ENCODE measurements at regions not wholly inside any gene's neighbourhood (a gene's known extent, or its start where the extent isn't known, plus 50 kb on each side); places are given as distances from the start of the nearest gene placed in this dataset.
"Not testable (repeated sequence)": the region's sequence is repeated elsewhere in the genome, so short reads cannot be mapped to it uniquely, and the experiment has no call there.

DNA sequence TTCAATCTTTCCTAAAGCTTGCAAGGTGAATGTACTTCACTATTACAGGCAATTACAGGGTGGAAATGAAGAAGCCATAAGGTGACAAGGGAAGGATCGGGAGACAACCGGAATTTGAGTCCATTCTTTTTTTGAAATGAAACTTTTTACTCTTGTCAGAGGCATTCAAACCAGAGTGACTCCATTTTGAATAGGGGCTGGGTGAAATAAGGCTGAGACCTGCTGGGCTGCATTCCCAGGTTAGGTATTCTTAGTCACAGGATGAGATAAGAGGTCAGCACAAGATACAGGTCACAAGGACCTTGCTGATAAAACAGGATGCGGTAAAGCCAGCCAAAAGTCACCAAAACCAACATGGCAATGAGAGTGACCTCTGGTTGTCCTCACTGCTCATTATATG, 363.3 kb downstream of the TYW1 start:
- no peak for DNase-seq (ENCODE audit: low spot score)

DNA sequence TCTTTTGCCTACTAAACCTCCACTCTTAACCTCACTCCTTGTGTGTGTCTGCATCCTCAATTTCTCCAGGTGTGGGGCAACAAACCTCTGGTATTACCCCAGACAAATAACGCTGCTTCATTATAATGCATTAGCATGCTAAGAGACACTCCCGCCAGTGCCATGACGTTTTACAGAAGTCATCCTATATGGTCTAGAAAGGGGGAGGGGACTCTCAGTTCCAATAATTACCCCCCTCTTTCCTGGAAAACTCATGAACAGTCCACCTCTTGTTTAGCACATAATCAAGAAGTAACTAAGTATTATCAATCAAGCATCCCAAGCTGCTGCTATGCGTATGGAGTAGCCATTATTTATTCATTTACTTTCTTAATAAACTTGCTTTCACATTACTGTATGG, 364.5 kb downstream of the TYW1 start:
- DNase-seq (ENCODE audit: low spot score), result no peak

DNA sequence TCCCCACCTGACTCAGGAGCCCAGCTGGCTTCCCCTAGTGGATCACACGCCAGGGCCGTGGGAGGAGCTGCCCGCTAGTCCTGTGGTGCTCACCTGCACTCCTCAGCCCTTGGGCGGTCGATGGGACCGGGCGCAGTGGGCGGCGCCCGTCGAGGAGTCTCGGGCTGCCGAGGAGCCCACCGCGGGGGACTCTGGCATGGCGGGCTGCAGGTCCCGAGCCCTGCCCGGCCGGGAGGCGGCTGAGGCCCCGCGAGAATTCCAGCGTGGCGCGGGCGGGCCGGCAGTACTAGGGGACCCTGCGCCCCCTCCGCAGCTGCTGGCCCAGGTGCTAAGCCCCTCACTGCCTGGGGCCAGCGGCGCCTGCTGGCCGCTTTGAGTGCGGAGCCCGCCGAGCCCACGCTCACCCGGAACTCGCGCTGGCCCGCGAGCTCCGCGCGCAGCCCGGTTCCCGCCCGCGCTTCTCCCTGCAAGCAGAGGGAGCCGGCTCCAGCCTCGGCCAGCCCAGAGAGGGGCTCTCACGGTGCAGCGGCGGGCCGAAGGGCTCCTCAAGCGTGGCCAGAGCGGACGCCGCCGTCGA, 367.9 kb downstream of the TYW1 start:
- DNase-seq (ENCODE audit: low spot score), result no peak

DNA sequence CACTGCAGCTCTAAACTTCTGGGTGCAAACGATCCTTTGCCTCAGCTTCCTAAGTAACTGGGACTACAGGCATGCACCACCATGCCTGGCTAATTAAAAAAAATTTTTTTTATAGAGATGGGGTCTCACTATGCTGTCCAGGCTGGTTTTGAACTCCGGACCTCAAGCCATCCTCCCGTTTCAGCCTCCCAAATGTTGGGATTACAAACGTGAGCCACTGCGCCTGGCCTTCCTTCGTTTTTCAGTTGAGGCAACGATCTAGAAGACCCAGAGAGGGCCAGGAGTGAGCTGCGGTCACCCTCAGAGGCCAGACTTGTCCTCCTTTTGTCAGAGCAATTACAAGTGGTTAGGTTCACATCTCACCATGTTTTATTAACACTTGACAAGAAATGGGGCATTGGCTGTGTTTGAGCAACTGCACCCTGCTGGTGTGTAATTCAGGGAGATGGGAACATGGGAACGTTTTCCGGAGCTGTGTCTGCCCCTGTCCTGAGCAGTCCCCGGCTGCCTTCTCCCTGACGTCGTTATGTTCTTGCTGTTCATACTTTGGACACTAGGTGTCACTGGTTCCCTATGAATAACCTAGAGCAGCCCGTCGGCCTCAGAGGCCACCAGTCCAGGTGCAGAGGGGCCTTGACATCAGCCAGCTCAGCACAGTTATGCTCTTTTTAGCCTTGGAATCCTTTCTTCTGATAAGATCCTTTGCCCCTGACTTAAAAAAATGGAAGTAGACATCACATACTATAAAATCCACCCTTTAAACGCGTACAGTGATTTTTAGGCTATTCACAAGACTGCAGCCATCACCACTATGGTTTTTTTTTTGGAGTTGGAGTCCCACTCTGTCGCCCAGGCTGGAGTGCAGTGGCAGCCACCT, 375.0 kb downstream of the TYW1 start:
- peak; percentile 63 for DNase-seq (ENCODE audit: low spot score)

DNA sequence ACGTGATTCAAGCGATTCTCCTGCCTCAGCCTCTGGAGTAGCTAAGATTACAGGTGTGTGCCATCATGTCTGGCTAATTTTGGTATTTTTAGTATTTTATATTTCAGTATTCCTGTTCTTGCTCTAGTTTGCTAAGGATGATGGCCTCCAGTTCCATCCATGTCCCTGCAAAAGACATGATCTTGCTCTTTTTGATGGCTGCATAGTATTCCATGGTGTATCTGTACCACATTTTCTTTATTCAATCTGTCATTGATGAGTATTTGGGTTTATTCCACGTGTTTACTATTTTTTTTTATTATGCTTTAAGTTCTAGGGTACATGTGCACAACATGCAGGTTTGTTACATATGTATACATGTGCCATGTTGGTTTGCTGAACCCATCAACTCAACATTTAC, 376.8 kb downstream of the TYW1 start:
- DNase-seq (ENCODE audit: low spot score), result not testable (repeated sequence)

DNA sequence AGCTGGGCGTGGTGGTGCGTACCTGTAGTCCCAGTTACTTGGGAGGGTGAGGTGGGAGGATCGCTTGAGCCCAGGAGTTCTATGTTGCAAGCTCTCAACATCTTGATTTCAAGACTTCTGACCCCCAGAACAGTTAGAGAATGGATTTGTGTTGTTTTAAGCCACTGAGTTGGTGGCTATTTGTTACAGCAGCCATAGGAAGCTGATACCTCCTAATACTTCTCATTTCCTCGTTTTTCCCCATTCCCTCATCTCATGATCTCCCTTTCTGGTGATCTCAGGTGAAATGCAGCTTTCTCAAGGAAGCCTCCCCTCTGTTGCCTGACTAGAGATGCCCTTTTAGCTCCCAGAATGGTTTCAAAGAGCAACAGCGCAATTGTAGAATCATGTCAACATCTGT, 378.8 kb downstream of the TYW1 start:
- DNase-seq (ENCODE audit: low spot score), result no peak

DNA sequence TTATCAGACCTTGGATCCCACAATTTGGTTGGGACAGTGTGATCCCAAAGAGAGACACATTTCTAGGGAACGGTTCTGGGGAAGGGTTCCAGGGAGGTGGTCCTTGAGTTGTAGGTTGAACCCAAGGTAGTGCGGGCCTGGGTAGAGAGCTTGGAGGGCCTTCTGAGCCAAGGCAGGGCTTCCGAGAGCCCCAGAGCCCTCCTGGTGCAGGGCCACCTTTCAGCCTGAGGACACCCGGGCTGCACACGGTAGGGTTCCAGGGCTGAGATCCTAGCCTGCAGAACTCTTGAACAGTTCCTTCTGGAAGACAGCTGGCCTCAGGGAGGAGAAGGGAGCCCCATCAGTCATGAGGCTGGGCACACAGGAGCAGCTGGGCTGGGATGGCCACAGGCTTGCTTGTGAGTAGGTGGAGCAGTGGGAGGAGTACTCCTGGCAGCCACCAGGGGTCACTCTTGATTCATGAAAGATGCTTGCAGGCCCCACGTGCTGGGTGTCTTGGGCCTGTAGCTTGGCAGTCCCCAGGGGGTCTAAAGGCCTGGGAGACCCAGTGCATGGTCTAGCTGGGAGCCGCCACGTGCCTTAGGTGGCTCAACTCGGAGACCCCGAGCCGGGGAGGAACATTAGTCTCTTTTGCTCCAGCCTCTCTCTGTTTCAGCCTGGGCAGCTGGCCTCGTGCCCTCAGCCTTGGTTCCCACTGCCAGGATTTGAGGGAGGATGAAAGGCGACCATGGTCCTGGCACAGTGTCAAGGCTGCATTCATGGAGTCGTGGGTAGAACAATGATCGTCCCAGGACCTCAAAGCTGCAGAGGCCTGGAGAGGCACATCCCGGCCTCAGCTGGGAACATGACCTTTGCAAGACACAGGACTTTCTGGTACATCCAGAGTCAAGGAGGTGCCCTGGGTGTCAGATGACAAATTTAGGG, 381.6 kb downstream of the TYW1 start:
- peak; percentile 72 for DNase-seq (ENCODE audit: low spot score)

DNA sequence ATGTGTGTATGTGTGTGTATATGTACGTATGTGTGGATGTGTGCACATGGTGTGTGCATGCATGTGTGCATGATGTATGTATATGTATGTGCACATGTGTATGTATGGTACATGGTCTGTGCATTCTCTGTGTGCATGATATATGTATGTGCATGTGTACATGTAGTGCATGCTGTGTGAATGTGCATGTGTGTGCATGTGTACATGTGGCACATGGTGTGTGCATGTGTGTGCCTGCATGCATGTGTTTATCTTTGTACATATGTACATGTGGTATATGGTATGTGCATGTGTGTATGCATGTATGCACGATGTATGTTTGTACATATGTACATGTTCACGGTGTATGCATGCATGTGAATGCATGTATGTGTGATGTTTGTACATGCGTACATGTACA, 383.7 kb downstream of the TYW1 start:
- no peak for DNase-seq (ENCODE audit: low spot score)

DNA sequence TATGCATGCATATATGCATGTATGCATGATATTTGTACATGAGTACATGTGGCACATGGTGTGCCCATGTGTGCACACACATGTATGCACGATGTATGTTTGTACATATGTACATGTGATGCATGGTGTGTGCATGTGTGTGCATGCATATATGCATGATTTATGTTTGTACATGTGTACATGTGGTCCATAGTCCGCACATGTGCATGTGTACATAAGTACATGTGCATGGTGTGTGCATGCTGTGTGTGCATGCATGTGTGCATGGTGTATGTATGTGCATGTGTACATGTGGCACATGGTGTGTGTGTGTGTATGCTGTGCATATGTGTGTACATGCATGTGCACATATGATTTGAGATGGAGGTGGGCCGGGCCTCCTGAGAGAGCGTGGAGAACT, 384.2 kb downstream of the TYW1 start:
- no peak for DNase-seq (ENCODE audit: low spot score)

DNA sequence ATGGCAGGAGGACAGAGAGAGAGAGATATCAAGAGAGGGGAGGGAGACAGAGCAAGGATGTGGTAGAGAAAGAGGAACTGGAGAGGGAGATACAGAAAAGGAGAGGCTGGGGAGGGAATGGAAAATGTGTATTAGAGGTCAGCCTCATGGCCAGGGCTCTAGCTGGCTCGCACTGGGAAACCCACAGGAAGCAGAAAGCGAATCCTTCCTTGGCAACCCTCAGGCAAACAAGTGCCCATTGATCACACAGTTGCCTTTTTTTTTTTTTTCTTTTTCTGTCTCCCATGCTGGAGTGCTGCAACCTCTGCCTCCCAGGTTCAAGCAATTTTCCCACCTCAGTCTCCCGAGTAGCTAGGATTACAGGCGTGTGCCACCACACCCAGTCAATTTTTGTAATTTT, 391.2 kb downstream of the TYW1 start:
- no peak for DNase-seq (ENCODE audit: low spot score)

DNA sequence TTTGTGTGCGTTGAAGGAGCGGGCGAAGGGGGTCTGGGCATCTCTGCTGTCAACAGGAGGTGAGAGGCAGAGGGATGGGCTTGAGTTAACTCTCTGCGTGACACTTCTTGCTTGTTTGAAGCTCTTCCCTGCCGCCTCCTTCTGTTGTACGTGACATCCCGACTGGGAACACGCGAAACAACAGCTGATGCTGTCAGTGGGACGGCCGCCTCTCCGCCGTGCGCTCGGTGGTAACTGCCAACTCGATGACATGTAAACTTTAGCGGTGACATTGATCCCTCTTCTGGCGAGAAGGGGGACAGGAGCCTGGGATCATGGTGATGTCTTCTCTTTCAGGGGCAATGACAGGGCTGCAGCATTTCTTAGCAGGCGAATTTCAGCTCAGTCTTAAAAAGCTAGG, 394.5 kb downstream of the TYW1 start:
- no peak for DNase-seq (ENCODE audit: low spot score)

DNA sequence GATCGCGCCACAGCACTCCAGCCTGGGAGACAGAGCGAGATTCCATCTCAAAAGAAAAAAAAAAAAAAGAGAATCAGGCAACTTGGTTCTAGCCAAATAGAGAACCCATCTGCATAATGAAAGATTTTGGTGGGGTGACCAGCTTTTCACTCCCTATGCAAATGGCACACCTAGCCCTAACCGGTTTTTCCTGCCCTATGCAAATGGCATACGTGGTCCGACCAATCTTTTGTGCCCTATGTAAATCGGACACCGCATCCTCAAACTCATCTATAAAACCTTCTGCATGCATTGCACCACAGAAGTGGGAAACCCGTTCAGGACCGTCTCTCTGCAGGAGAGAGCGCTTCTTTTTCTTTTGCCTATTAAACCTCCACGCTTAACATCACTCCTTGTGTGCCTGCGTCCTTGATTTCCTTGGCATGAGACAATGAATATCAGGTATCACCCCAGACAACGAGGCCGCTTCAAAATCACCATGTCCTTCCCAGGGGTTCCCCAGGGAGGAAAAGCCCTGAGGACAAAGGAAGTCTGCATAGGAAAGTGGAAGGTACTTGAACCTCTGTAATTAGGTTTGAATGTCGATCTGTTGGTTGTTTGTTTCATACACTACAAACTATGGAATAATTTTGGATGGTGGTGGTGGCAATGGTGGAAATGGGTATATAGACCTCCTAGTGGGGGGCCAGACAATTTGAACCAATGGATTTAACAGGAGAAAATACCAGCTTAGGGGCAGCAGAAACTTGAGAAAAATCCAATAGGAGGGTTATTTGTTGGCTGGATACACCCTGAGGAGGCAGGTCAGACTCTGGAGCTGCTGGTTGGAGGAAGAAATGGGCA, 396.2 kb downstream of the TYW1 start:
- DNase-seq (ENCODE audit: low spot score), result no peak

DNA sequence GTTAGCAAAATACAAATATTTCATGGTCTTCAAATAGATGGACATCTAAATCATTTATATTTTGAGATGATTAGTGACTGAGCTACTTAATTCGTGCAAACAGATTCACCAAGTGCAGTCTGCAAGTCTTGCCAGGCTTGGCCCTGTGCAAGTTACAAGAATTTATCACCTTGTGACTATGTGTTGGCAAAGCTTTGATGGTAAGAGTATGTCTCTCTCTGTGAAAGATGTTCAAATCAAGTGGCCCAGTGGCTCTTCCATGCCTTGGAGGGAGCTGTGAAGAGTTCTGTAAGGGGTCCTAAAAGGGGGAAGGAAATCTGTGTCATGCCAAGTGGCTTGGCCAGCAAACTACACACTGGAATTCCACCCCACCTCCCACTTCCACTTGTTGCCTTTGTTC, 397.3 kb downstream of the TYW1 start:
- DNase-seq (ENCODE audit: low spot score), result no peak

DNA sequence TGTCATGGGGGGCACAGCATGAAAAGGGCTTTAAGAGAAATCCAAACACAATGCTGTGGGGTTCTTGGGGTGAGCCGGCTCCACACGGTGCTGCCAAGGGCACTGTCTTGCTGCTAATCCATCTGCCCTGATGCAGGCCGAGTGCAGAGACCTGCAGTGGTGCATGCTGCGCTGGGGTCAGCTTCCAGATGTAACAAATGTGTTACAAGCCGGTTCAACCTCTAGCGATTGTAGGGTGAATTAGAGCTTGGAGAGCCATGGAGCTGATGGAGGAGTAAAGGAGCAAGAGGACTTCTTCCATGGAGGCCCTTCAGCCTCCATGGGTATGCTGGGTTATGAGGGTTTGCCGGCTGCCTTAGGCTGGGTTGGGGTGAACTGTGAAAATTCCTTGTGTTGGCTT, 402.3 kb downstream of the TYW1 start:
- no peak for DNase-seq (ENCODE audit: low spot score)

DNA sequence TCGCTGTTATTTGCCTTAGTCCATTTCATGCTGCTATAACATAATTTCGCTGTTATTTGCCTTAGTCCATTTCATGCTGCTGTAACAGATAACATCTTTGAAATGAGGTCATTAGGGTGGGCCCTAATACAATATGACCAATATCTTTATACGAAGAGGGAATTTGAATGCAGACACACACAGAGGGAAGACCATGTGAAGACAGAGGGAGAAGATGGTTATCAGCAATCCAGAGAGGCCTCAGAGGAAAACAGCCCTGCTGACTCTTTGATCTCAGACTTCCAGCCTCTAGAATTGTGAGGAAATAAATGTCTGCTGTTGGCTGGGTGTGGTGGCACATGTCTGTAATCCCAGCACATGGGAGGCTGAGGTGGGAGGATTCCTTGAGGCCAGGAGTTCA, 404.9 kb downstream of the TYW1 start:
- DNase-seq (ENCODE audit: low spot score), result no peak

DNA sequence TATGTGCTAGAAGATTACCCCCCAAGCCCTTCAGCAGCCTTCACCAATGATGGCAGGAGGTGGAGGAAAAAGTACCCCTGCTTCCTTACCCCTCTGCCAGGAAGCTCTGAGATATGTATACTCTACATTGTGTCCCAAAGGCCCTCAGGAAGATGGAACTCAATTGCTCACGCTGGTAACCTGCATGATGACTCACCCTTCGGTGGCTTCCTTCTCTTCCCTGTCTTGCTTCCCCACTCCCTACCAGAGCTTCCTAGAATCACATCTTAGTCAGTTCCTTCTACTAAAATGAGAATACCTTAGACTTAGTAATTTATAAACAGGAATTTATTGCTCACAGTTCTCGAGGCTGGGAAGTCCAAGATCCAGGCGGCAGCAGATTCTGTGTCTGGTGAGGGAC, 405.6 kb downstream of the TYW1 start:
- no peak for DNase-seq (ENCODE audit: low spot score)

DNA sequence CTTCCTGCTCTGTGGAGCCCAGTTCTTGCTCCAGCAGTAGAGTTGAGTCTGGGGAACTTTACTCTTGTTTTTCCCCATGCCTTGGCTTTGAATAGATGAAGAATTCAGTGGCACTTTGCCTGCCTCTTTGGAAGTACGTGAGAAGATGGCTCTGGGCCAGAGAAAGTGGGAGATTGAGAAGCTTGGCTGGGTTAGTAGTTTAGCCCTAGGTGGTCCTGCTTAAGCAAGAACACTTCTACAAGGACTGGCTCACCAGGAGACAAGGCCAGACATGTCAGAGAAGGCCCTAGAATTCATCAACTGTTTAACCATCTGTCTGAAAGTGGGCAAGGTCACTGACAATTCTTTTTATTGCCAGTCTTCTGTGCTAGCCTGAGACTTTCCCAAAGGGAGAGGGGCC, 410.3 kb downstream of the TYW1 start:
- DNase-seq (ENCODE audit: low spot score), result no peak

DNA sequence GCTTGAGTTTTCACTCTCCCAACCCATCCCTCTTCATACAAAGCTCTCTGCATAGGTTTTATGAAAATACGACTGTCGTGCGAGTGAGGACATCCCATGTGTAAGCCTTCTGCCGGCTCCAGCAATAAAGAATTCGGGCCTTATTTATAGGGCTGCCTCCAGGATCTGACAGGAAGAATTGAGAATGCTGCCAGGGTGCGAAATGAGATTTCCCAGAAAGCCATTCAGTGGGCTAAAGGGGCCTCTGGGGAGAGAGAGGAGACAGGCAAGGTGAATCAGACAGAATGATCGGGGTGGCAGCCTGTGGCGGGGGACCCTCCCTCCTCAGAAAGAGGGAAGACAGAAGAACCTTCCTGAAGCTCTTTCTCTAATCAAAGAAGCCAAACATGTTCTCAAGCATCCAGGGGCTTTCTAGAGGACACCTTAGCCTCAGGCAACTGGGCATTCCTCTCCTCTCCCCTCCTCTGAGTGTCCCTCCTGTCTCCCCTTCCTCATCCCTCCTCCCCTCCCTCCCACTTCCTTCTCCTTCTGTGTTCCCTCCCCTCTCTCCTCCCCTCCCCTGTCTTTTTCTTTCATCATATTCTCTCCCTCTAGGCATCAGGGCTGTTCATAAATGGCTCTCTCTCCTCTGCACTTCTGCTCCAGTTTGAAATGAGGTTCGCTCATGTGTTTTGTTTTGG, 410.9 kb downstream of the TYW1 start:
- no peak for DNase-seq (ENCODE audit: low spot score)

DNA sequence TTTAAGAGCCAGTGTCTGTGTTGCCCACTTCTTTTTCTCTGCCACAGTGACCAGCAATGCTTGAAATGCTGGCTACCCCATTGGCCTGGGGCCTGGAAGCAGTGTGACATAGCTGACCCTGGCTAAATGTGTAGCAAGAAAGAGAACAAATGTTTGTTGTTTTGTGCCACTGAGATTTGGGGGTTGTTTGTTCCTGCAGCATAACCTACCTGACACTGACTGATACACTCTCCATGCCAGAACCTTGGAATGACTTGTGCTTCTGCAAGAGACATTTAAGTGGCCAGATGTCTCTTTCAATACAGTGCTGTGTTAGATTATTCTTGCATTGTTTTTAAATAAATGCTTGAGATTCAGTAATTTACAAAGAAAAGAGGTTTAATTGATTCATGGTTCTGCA, 411.5 kb downstream of the TYW1 start:
- DNase-seq (ENCODE audit: low spot score), result no peak

DNA sequence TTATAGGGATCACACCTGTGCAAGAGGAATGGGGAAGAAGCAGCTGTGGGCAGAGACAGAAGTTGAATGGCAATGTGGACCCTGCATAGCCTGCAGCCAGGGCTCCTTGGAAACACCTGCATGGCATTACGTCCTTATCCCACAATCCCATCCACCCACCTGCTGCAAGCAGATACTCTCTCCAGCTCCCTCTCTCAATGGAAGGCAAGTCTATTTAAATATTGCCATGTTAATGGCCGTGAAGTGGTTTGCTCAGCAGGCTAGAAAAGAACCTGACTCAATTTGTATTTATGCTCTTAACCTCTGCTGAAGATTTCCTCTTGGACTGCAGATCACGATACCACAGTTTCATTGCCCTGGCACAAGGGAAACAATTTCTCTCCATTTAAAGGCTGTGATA, 417.0 kb downstream of the TYW1 start:
- no peak for DNase-seq (ENCODE audit: low spot score)

DNA sequence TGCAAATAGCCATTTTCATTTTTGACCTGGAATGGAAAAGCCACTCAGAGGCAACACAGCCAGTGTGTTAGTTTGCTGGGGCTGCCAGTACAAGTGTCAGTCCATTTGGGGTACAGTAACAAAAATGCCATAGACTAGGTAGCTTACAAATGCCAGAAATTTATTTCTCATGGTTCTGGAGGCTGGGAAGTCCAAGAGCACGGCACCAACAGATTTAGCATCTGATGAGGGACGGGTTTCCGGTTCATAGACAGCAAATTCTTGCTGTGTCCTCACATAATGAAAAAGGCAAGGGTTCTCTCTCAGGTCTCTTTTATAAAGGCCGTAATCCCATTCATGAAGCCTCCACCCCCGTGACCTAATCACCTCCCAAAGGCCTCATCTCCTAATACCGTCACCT, 418.2 kb downstream of the TYW1 start:
- DNase-seq (ENCODE audit: low spot score), result no peak

Data from ureter (tissue), 1 donor.